ENCODE measurements at regions not wholly inside any gene's neighbourhood (a gene's known extent, or its start where the extent isn't known, plus 50 kb on each side); places are given as distances from the start of the nearest gene placed in this dataset.

DNA sequence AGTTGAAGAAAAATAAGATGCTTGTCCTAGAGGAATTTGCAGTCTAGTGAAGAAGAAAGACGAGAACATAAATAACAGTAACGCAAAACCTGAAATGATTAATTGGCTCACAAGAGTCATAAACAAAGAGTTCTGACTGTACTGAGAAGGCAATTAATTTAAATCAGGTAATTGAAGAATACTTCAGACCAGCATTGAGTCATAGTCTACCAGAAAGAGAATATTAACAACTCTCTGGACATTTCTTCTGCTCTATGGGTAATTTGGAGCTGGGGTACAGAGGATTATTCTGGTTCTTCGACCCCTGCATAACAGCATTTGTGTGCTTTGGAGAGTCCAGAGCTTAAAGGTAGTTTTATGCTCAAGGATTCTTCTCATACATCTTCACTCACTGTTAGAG is 390.3 kb upstream of the DCN start:
- no peaks in the 10 kb centered on the region for H3K9me3 ChIP-seq (ENCODE audit: insufficient read depth, low read depth, low read length)
- H3K27me3 ChIP-seq (ENCODE audit: insufficient read depth, low read length): no peaks in the 10 kb centered on the region
- no peaks in the 10 kb centered on the region for H3K36me3 Mint-ChIP-seq (ENCODE audit: low read depth, unreplicated experiment)
- peak; percentile 26 for DNase-seq (ENCODE audit: low read depth)
- H3K27me3 Mint-ChIP-seq (ENCODE audit: low read depth, unreplicated experiment): no peaks in the 10 kb centered on the region
- H3K4me1 Mint-ChIP-seq (ENCODE audit: low read depth, unreplicated experiment): peaks cover 3% of the 10 kb centered on the region
- no peak overlapping the region for H3K4me3 Mint-ChIP-seq (ENCODE audit: unreplicated experiment)
- H3K4me2 ChIP-seq (ENCODE audit: low read length): no peak overlapping the region
- no peak overlapping the region for H3K27ac ChIP-seq (ENCODE audit: low read depth, low read length)
- no peak overlapping the region for H3K9ac ChIP-seq (ENCODE audit: low read length)
- TF ChIP-seq, protein P1, sequence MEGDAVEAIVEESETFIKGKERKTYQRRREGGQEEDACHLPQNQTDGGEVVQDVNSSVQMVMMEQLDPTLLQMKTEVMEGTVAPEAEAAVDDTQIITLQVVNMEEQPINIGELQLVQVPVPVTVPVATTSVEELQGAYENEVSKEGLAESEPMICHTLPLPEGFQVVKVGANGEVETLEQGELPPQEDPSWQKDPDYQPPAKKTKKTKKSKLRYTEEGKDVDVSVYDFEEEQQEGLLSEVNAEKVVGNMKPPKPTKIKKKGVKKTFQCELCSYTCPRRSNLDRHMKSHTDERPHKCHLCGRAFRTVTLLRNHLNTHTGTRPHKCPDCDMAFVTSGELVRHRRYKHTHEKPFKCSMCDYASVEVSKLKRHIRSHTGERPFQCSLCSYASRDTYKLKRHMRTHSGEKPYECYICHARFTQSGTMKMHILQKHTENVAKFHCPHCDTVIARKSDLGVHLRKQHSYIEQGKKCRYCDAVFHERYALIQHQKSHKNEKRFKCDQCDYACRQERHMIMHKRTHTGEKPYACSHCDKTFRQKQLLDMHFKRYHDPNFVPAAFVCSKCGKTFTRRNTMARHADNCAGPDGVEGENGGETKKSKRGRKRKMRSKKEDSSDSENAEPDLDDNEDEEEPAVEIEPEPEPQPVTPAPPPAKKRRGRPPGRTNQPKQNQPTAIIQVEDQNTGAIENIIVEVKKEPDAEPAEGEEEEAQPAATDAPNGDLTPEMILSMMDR (IDR thresholded peaks at IDR 0.05; ENCODE audit: insufficient read depth, low read depth, low read length): no peak
- TF ChIP-seq EZH2 (IDR thresholded peaks at IDR 0.05; ENCODE audit: insufficient read depth, low read length): no peak
- no peak overlapping the region for H3K27ac Mint-ChIP-seq (ENCODE audit: unreplicated experiment)
- no peaks in the 10 kb centered on the region for H3K36me3 ChIP-seq (ENCODE audit: insufficient read depth, low read length)
- H3K4me3 ChIP-seq (ENCODE audit: insufficient read depth, low read depth, low read length): no peak overlapping the region
- no peaks in the 10 kb centered on the region for H3K4me1 ChIP-seq (ENCODE audit: insufficient read depth, low read length)
- no peak overlapping the region for H2AFZ ChIP-seq (ENCODE audit: low read depth, low read length)
- H3K9me3 Mint-ChIP-seq (ENCODE audit: unreplicated experiment): no peaks in the 10 kb centered on the region
- H3K79me2 ChIP-seq (ENCODE audit: insufficient read depth, low read length): no peaks in the 10 kb centered on the region
- no peak for FAIRE-seq
- H4K20me1 ChIP-seq (ENCODE audit: insufficient read depth, low read length): no peaks in the 10 kb centered on the region

DNA sequence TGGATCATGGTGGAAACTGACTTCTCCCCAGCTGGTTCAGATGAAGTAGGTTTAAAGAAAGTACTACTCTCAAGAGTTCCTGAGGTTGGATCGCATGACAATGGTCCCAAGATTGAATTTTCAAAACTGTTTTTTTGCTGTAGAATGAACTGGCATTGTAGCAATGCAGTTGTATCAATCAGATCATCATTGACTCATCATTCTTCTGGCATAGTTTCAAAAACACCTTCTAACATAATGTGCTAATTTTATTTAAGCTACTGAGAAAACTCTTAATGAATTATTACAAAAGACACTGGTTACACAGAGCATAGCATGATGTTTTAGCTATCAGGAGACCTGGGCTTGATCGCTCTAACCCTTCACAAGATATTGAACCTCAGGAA is 384.5 kb upstream of the DCN start:
- Histone ChIP-seq H3K4me3 (ENCODE audit: insufficient read depth, low read depth, low read length) (no peak overlapping the region), H2AFZ (ENCODE audit: low read depth, low read length) (no peak overlapping the region), H3K79me2 (ENCODE audit: insufficient read depth, low read length) (no peaks in the 10 kb centered on the region)

More for the DNA sequence above, 384.5 kb upstream of the DCN start:
- H3K27me3 ChIP-seq (ENCODE audit: insufficient read depth, low read length): no peaks in the 10 kb centered on the region
- DNase-seq (ENCODE audit: low read depth) (no peak), FAIRE-seq (no peak)
- H3K36me3 ChIP-seq (ENCODE audit: insufficient read depth, low read length): no peaks in the 10 kb centered on the region
- peaks cover 5% of the 10 kb centered on the region for H3K4me1 ChIP-seq (ENCODE audit: insufficient read depth, low read length)
- H3K4me1 Mint-ChIP-seq (ENCODE audit: low read depth, unreplicated experiment): peaks cover 16% of the 10 kb centered on the region
- H3K9me3 Mint-ChIP-seq (ENCODE audit: unreplicated experiment): no peaks in the 10 kb centered on the region
- no peak overlapping the region for H3K4me2 ChIP-seq (ENCODE audit: low read length)
- H3K27ac Mint-ChIP-seq (ENCODE audit: unreplicated experiment): no peak overlapping the region
- no peak overlapping the region for H3K4me3 Mint-ChIP-seq (ENCODE audit: unreplicated experiment)
- H3K9me3 ChIP-seq (ENCODE audit: insufficient read depth, low read depth, low read length): no peaks in the 10 kb centered on the region
- no peaks in the 10 kb centered on the region for H3K36me3 Mint-ChIP-seq (ENCODE audit: low read depth, unreplicated experiment)
- no peak overlapping the region for H3K27ac ChIP-seq (ENCODE audit: low read depth, low read length)
- H3K27me3 Mint-ChIP-seq (ENCODE audit: low read depth, unreplicated experiment): no peaks in the 10 kb centered on the region
- no peaks in the 10 kb centered on the region for H4K20me1 ChIP-seq (ENCODE audit: insufficient read depth, low read length)
- TF ChIP-seq, protein P1 (IDR thresholded peaks at IDR 0.05; ENCODE audit: insufficient read depth, low read depth, low read length): no peak
- TF ChIP-seq EZH2 (IDR thresholded peaks at IDR 0.05; ENCODE audit: insufficient read depth, low read length): no peak
- no peak overlapping the region for H3K9ac ChIP-seq (ENCODE audit: low read length)
